Activated CD4-positive, CD25-positive, alpha-beta regulatory T cell treated with anti-CD3 and anti-CD28 coated beads, Interleukin-2, amount 50 U/mL, for 24 hours (primary cell): ENCODE measurements at regions not wholly inside any gene's neighbourhood (a gene's known extent, or its start where the extent isn't known, plus 50 kb on each side); places are given as distances from the start of the nearest gene placed in this dataset.

ENCODE experiments used
- ATAC-seq, 2 donors: fragments of 150-1000 bp; cut with Tn5 transposase; one replicate each; pipeline ENCODE4 v1.10.0; 2021; ENCODE audit warnings: mild to moderate bottlenecking in 1 of 2, moderate library complexity in 1 of 2

GRCh38 chr12:69097619-69098368 is 141.6 kb upstream of the CPSF6 start:
- ATAC-seq = no peak

- no peak for ATAC-seq
These were observed 140.1 kb upstream of the CPSF6 start for GRCh38 chr12:69099201-69099837.

- no peak for ATAC-seq
These were observed 137.9 kb upstream of the CPSF6 start for GRCh38 chr12:69101505-69101904.

GRCh38 chr12:69102856-69103255 is 136.5 kb upstream of the CPSF6 start:
- no peak for ATAC-seq

GRCh38 chr12:69105101-69105962 is 134.0 kb upstream of the CPSF6 start:
- ATAC-seq = no peak

GRCh38 chr12:69106482-69107118 is 132.8 kb upstream of the CPSF6 start:
- ATAC-seq = no peak

GRCh38 chr12:69107541-69107940 is 131.8 kb upstream of the CPSF6 start:
- no peak for ATAC-seq

DNA sequence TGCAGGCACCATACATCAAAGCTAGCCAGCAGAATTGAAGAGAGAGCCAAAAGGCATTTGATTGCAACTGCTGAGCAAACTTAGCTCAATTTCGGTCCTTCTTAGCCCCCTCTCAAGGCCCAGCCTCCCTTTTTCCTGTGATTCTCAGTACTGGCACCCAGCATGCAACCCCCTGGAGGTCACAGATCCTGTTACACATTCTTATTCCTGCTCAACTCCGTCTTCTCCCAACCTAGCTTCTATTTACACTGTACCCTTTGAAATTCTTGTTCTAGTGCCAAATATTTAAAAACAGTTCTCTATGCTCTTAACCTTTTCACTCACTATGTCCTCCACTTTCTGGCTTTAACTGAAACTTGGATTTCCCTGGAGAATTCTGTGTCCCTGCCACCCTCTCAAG is 131.3 kb upstream of the CPSF6 start:
- no peak for ATAC-seq

- ATAC-seq = no peak
These were observed 126.8 kb upstream of the CPSF6 start for GRCh38 chr12:69112616-69113015.

- no peak for ATAC-seq
These were observed 124.3 kb upstream of the CPSF6 start for GRCh38 chr12:69115099-69115498.

- ATAC-seq = no peak
These were observed 123.4 kb upstream of the CPSF6 start for GRCh38 chr12:69115951-69116350.

GRCh38 chr12:69117566-69118266 is 121.7 kb upstream of the CPSF6 start:
- no peak for ATAC-seq

- no peak for ATAC-seq
These were observed 120.9 kb upstream of the CPSF6 start for GRCh38 chr12:69118516-69118915.

- ATAC-seq = no peak
These were observed 119.6 kb upstream of the CPSF6 start for GRCh38 chr12:69119770-69120169.

- ATAC-seq = no peak
These were observed 119.0 kb upstream of the CPSF6 start for GRCh38 chr12:69120354-69120753.

DNA sequence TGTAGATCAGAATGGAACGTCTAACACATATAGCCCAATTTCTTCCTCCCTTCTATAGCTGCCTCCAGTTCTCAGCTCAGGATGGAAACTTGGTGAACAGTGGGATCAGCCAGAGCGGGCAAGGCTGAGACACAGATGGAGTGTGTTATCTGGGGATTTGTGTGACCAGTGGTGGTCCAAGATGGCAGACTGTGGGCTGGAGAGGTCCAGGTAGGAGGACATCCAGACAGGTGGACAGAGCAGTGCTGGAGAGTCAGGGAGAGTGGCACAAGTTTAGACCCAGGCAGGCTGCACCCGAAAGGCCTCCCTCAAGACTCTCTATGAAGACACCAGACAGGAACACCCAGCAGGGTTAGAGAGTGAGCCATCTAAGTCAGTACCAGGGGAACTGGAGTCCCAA is 116.1 kb upstream of the CPSF6 start:
- ATAC-seq = no peak

- no peak for ATAC-seq
These were observed 115.3 kb upstream of the CPSF6 start for GRCh38 chr12:69123919-69124638.

DNA sequence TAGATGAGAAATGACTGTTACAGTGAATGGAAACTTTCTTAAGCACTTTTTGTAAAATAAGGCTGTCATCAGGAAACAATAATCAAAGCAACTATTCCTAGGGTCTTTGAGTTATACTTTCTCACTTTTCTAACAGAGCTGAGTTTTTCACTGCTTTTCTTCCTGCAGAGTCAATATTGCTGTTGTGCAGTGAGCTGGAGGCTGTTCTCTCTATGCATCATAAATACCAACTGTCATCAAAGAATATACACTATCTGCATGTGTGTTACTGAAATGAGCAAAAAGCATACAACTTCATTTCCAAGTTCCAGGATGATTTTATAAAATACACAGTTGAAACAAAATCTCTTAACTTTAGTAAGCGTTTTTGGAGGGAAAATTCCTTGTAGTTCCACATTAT is 110.4 kb upstream of the CPSF6 start:
- no peak for ATAC-seq

DNA sequence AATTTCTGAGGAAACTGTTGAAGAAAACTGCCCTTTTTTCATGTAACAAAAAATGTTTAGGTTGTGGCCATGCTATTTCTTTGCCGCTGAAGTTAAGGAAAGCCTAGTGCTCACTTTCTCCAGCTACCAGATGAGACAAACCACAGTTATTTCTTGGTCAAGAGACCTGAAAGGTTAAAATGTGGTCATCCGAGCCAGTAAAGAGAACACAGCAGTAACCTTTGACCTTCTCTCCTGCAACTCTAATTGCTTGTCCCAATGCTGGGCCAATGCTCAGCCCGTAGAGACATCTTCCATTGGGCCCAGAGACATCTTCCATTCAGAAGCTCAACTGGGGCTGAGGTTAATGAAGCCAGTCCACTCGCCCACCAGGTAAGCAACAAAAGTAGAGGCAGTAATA is 109.8 kb upstream of the CPSF6 start:
- ATAC-seq = no peak

DNA sequence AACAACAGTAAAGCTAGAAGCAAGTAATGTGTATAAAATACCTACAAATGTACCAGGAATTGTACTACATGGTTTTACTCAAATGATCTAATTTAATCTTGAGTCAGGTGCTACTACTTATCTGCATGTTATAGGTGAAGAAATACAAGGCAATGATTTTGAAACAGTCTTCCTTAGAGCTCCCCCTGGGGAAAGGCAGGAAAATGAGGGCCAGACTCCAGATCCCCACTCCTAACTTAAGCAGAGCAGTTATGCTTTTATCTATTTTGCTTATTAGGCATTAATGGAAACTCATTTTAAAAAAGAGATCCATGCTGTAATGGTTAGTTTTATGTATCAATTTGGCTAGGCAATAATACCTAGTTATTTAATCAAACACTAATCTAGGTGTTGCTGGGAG is 109.3 kb upstream of the CPSF6 start:
- no peak for ATAC-seq

- ATAC-seq = no peak
These were observed 108.3 kb upstream of the CPSF6 start for GRCh38 chr12:69131077-69131476.
